ENCODE measurements at regions not wholly inside any gene's neighbourhood (a gene's known extent, or its start where the extent isn't known, plus 50 kb on each side); places are given as distances from the start of the nearest gene placed in this dataset.

DNA sequence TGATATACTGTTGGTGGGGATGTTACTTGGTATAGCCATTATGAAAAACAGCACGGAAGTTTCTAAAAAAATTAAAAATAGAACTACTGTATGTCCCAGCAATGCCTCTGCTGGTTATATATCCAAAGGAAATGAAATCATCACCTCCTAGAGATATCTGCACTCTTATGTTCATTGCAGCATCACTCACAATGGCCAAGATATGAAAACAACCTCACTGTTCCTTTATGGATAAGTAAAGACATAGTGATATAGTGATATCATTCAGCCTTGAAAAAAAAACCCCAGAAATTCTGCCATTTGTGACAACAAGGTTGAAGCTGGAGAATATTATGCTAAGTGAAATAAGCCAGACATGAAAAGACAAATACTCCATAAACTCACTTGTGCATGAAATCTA, 543.8 kb upstream of the SLIT2 start:
- TF ChIP-seq POLR2A (IDR thresholded peaks at IDR 0.05; ENCODE audit: low read length) (no peak), GATA1 (IDR thresholded peaks at IDR 0.05; ENCODE audit: low read depth, low read length) (no peak)

Measured in erythroblast (primary cell).